ENCODE measurements at regions not wholly inside any gene's neighbourhood (a gene's known extent, or its start where the extent isn't known, plus 50 kb on each side); places are given as distances from the start of the nearest gene placed in this dataset.

DNA sequence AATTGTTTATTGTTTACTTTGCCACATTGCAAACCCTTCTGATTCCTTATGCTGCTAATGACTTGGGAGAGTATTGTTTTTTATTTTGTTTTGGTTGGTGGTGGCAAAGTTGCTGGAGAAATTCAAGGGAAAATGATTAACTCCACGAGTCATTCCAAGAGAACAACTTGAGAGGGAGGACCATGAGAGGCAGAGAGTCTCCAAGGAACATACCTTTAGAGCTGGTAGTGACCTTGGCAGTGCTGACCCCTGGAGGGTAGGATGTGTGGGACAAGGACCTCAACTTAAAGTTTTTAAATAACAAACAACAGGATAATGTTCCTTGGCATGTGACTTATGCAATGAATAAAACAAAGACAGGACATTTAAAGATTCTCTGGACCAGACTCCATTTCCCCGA is 139.7 kb downstream of the LRRC70 start:
- intact Hi-C loops (cut with micrococcal nuclease): loop anchor here (2.0 kb wide), 1 partner anchor 258 kb away; no protein-coding TSS in a partner anchor
- Histone ChIP-seq H3K27ac (ENCODE audit: low read length) (no peak overlapping the region), H3K4me3 (ENCODE audit: low read length) (no peak overlapping the region), H3K9me3 (ENCODE audit: control insufficient read depth, insufficient read depth, low read length) (no peaks in the 10 kb centered on the region), H3K27me3 (ENCODE audit: control insufficient read depth, insufficient read depth, low read length) (no peaks in the 10 kb centered on the region), H3K4me1 (ENCODE audit: control insufficient read depth, insufficient read depth, low read length) (no peaks in the 10 kb centered on the region), H3K36me3 (ENCODE audit: control insufficient read depth, insufficient read depth, low read length) (no peaks in the 10 kb centered on the region)
- H3K36me3 Mint-ChIP-seq: no peaks in the 10 kb centered on the region
- no peak for ATAC-seq
- no peak for TF ChIP-seq CTCF (IDR thresholded peaks at IDR 0.05)
- H3K9me3 Mint-ChIP-seq: no peaks in the 10 kb centered on the region
- peaks cover 11 to 15% of the 10 kb centered on the region in 2 donors for H3K27me3 Mint-ChIP-seq (ENCODE audit: low read depth in 2 of 2)
- 86% methylated on average over 2 of the region's 2 CpGs for WGBS (ENCODE audit: insufficient coverage)
- H3K27ac Mint-ChIP-seq: no peak overlapping the region
- peak in 1 of 2 donors; percentile 12 for DNase-seq
- H3K4me3 Mint-ChIP-seq: no peak overlapping the region
- no peaks in the 10 kb centered on the region for H3K4me1 Mint-ChIP-seq

DNA sequence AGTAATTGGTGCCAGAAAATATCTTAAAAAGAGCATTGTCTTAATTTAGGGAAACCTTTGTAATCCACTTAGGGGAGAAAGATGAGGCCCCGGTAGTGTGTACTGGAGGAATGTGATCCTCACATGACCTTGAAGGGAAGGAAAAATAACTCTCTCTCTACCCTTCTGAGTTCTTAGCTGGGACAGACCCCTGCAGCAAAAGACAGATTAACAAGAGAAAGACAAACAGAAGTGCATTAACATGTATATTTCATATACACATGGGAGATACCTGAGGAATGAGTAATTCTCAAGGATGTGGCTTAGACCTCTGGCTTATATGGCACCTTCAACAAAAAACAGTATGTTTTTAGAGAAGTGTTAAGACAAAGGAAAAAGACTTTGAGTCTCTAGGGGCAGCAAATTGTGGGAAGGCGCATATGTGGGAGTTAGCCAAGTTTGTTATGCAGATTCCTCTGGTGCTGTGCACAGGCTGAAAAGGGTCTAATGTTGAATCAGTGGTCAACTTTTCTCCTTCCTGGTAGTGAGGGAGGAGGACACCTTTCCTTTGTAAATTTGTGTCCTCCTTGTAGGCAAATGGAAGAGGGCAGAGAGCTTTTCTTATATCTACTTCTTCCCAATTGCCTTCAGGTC is 138.8 kb downstream of the LRRC70 start:
- TF ChIP-seq CTCF (IDR thresholded peaks at IDR 0.05): no peak
- Histone ChIP-seq H3K9me3 (ENCODE audit: control insufficient read depth, insufficient read depth, low read length) (no peaks in the 10 kb centered on the region), H3K27ac (ENCODE audit: low read length) (no peak overlapping the region), H3K36me3 (ENCODE audit: control insufficient read depth, insufficient read depth, low read length) (no peaks in the 10 kb centered on the region), H3K4me1 (ENCODE audit: control insufficient read depth, insufficient read depth, low read length) (no peaks in the 10 kb centered on the region), H3K27me3 (ENCODE audit: control insufficient read depth, insufficient read depth, low read length) (no peaks in the 10 kb centered on the region), H3K4me3 (ENCODE audit: low read length) (no peak overlapping the region)
- H3K4me1 Mint-ChIP-seq: no peaks in the 10 kb centered on the region
- H3K36me3 Mint-ChIP-seq: no peaks in the 10 kb centered on the region
- ATAC-seq: no peak
- H3K27me3 Mint-ChIP-seq (ENCODE audit: low read depth in 2 of 2): peaks cover 8 to 15% of the 10 kb centered on the region in 2 donors
- H3K9me3 Mint-ChIP-seq: no peaks in the 10 kb centered on the region
- no peak overlapping the region for H3K4me3 Mint-ChIP-seq
- WGBS (ENCODE audit: insufficient coverage): 91% methylated on average over 1 of the region's 2 CpGs
- DNase-seq: no peak
- intact Hi-C loops (cut with micrococcal nuclease): no loop called here
- H3K27ac Mint-ChIP-seq: no peak overlapping the region

DNA sequence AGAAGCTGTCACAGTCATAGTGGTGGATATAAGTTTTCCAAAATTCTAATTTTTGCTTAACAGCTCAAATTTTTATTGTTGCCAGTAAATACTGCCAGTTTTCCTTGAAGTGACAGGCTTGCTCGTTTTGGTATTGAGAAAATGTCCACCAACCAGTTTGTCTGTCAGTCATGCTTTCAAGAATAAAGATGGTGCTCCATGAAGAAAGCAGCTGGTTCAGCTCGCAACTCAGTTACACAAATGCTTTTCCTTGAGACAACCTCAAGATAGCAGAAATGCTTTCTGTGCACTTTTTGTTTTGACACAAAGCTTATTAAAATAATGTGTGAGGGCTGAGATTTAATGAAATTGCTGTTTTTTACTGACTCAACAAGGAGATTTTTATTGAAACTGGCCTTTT is 135.7 kb downstream of the LRRC70 start:
- Histone ChIP-seq H3K4me3 (ENCODE audit: low read length) (no peak overlapping the region), H3K27me3 (ENCODE audit: control insufficient read depth, insufficient read depth, low read length) (no peaks in the 10 kb centered on the region), H3K27ac (ENCODE audit: low read length) (no peak overlapping the region), H3K4me1 (ENCODE audit: control insufficient read depth, insufficient read depth, low read length) (no peaks in the 10 kb centered on the region), H3K9me3 (ENCODE audit: control insufficient read depth, insufficient read depth, low read length) (no peaks in the 10 kb centered on the region), H3K36me3 (ENCODE audit: control insufficient read depth, insufficient read depth, low read length) (no peaks in the 10 kb centered on the region)
- no peak overlapping the region for H3K27ac Mint-ChIP-seq
- peaks cover 0 to 6% of the 10 kb centered on the region in 2 donors for H3K4me1 Mint-ChIP-seq
- H3K27me3 Mint-ChIP-seq (ENCODE audit: low read depth in 2 of 2): peaks cover 5 to 7% of the 10 kb centered on the region in 2 donors
- no peaks in the 10 kb centered on the region for H3K36me3 Mint-ChIP-seq
- no peaks in the 10 kb centered on the region for H3K9me3 Mint-ChIP-seq
- no peak overlapping the region for H3K4me3 Mint-ChIP-seq
- WGBS (ENCODE audit: insufficient coverage): 87% methylated on average over 2 of the region's 2 CpGs
- TF ChIP-seq CTCF (IDR thresholded peaks at IDR 0.05): no peak
- no peak for DNase-seq
- intact Hi-C loops (cut with micrococcal nuclease): no loop called here
- no peak for ATAC-seq
